Hematopoietic multipotent progenitor cell treated with erythropoietin and hydrocortisone succinate and interleukin-3 and kit ligand, for 17 days (in vitro differentiated cells): ENCODE measurements at regions not wholly inside any gene's neighbourhood (a gene's known extent, or its start where the extent isn't known, plus 50 kb on each side); places are given as distances from the start of the nearest gene placed in this dataset.
"Not testable (repeated sequence)": the region's sequence is repeated elsewhere in the genome, so short reads cannot be mapped to it uniquely, and the experiment has no call there.

Experiments used
- DNase-seq: peaks from one replicate; pipeline ENCODE4 v3.0.0-alpha.2; 2015; ENCODE audit warnings: low spot score

DNA sequence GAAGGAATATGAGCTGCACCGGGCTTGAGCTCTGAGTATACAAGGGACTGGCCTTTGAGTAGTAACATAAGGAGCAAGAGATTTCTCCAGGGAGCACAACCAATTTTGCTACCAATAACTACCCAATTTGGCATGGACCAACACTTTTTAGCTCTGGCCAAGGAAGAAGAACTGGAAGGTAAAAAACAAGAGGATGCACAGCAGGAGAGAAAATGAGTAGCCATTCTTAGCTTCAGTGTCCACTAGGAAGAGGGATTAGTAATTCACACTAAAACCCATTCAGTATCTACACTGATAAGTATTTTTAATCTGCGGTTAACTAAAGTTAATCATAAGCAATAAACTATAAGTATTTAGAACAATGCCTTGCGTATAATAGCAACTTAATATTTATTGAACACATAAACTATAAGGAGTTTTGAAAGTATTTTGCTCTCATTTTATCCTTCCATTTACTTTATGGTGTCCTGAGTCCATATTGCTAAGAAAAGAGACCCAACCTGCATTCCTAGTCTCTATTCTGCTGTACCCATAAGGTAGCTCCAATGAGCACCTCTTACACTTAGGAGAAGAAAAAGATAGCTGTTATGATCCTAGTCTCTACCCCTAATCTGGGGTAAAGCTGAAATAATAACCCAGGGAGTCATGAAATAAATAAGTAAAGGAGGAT lies 268.9 kb downstream of the IGSF11 start:
- no peak for DNase-seq

DNA sequence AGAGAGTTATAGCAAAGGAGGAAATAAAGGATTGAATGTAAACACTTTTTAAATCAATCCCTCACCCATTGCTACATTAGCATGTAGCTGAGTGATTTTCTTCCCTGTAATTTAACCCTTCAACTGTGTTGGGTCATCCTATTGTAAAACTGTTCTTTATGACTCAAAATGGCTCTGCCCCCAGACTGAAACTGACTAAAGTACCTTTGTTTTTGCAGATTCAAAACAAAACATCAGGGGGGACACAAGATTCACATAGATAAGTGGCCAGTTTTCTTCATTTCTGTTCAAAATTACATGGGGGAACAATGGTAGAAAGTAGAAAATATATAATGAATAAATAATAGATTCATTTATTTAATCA lies 268.4 kb downstream of the IGSF11 start:
- no peak for DNase-seq

DNA sequence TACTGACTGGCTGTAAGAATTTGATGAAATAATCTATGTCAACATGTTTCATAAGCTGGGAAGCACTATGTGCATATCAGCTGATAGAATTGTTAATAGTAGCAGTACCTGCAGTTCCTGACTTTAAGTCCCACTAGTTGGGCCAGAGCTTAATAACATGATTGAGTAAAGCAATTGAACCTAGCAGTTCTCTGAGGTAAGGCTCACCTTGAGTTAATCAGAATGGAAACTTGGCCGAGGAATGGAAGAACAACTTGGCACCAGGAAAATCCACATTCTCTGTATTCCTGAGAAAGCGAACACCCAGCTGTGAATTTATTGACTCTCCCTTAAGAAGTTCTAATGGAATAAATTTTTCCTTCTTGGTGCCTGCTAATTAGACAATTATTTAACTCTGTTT lies 262.6 kb downstream of the IGSF11 start:
- DNase-seq, result no peak

DNA sequence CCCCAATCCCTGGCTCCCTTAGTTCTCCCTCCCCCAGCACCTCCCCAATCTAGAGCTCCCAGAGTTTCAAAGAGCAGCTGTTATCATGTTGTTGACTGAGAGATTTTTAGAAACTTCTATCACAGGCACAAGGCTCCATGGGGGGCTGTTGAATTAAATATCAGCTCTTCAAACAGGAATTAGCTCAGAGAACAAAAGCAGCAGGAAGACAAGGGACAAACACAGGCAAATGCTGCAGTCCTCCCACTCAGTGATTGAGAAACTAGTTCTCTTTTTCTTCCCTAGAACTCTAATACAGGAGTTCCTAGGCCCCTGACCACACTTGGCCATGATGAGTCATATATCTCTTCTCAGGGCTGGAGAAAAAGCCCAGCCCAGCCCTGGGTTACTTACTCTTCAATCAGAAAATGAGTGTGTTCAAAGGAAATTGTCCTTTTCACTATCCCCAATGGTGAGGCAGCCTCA lies 262.1 kb downstream of the IGSF11 start:
- DNase-seq, result no peak

DNA sequence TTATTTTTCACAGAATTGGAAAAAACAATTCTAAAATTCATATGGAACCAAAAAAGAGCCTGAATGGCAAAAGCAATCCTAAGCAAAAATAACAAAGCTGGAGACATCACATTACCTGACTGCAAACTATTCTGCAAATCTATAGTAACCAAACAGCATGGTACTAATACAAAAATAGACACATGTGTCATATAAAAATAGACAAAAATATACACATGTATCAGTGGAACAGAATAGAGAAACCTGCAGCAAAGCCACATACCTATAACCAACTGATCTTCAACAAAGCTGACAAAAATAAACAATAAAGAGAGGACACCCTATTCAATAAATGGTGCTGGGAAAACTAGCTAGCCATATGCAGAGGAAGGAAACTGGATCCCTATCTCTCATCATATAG lies 259.6 kb downstream of the IGSF11 start:
- no peak for DNase-seq

DNA sequence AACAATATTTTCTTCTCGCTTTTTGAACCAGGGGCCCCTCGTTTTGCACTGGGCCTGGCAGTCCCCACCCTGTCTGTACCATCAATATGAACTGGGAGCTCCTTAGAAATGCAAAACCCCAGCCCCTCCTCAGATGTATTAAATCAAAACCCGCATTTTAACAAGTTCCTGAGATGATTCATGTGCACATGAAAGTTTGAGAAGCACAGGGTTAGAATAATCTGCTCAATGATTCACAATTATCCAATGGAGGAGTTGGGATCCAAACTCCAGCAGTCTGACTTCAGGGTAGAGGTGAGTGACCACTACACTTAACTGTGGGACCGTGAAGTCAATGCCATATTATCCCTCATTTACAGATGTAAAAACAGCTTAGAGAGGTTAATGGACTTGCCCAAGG lies 256.4 kb downstream of the IGSF11 start:
- DNase-seq, result no peak

DNA sequence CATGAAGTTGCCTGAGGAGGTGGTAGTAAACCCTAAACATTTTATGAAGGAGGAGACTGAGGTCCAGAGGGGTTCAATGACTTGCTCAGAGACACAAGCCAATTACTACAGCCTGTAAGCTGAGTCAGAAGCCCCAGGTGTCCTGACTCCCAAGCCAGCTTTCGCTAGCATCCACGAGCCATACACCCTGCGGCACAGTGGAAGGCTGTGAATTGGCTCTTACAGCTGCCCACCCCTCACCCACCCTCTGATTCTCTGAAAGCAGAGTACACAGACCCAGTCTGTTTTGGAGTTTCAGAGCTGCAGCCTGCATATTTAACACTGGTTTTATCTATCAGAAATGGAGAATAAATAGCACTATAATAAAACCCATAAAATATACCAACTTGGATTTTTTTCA lies 253.4 kb downstream of the IGSF11 start:
- DNase-seq, result no peak

DNA sequence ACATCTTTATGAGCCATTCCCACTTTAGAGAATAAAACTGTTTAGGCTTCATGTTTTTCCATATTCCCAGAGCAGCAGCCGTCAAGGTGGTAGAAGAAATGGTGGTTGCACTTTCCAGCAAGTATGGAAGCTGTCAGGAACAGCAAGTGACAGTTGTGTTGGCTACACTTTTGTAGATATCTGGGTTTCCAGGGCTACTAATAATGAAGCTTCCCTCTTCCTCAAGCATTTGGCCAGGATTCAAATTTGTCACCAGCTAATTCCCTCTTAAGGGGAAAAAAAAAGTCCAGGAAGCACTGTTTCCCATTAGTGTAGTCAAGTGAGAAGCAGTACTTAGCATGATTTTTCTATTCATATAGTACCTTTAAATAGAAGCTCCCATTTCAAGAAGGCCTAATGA lies 252.8 kb downstream of the IGSF11 start:
- DNase-seq, result no peak

DNA sequence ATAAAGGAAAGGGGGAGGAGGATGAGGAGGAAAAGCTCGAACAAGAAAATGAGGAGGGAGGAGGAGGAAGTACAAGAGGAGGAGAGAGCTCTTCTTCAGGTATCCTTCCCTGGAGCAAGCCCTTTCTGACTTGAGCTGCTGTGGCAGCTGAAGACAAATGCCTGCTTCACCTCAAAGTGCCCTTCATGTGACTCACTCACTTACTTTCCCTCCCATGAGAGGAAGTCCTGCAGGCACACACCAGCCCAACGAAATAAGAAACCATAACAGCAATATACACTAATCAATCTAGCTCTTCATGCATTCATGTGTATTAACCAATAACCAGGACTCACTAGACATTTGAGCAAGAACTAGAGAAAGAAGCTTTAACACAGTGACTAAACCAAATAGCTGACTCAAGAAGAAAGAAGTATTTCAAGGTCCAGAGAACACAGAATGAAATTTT lies 251.9 kb downstream of the IGSF11 start:
- no peak for DNase-seq

DNA sequence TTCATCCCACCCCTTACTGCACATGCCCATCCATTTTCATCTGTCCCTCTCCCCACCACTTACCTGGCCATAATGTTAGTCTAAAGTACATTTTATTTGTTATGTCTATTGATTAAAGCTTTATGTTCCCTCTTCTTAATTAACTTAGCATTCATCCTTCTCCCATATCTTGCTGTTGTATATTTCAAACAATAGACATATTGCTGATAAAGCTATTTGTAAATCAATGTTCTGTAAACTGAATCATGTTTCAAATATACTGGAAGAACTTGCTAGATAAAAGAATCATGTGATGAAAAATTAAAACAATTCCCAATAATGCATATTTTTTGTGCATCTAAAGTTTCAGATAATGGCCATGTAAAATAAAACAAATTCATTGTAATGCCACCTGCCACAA lies 249.2 kb downstream of the IGSF11 start:
- no peak for DNase-seq

DNA sequence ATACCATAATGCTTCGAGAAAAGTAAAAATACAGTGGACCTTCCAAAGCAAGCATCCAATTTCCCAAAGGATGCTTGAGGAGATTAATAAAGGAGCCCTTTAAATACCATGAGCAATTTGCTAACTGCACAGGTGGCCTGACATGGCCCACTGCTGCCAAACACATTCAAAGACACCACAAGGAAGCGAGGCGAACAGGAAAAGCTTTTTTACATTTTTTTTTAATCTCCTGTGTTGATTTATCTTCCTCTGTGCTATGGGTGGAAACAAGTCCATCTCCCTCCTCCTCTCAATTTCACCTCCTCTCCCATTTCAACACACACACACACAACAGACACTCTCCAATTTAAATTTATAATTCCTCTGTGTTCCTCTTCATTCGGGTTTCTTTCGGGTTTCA lies 243.4 kb downstream of the IGSF11 start:
- DNase-seq, result no peak

DNA sequence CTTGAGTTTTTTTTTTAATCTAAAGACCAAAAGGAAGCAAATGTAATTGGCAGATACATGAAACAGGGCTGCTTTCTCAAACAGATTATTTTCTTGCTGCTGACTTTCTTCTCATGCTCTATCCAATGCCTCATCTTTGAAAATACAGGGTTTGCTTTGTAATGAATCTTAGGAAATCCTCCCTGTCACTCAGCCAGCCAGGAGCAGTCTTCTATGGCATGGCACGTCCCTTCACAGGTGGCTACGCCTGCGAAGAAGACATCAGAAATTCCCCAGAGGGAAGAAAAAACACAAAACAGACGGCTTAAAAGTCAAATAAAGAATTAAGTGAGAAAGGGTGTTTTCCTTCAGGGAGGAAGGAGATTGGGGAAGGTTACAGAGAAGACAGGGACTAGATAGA lies 242.5 kb downstream of the IGSF11 start:
- no peak for DNase-seq

DNA sequence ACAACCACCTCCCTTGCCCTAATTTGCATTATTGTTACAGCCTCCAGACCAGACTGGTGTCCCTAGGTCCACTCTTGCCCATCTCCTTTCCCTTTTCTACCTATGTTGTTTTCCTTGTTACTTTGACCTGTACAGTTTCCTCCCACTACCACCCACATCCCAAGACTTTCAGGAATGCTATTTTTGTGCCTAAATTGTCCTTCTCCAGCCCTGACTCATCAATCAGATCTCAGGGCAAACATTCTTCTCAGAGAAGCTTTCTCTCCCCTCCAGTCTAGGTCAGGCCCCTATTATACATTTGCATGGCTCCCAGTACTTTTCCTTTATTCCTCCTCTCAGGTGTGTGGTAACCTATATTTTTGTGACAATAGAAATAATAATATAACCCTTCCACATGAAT lies 241.5 kb downstream of the IGSF11 start:
- no peak for DNase-seq

DNA sequence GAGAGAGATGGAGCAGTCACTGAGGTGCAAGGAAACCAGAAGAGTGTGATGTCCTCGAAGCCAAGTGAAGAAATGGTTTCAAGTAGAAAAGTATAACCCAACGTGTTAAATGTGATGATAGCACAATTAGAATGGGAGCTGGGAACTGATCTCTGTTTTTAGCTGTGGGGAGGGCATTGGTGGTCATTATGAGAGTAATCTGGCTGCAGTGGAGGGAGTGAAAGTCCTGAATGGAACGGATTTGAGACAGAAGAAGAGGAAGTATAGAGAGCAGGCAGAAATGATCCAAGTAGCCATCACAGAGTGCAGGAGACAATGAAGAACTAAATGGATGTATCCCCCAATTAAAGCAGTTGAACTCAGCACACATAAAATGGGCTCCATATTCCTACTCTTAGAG lies 235.3 kb downstream of the IGSF11 start:
- DNase-seq, result no peak

DNA sequence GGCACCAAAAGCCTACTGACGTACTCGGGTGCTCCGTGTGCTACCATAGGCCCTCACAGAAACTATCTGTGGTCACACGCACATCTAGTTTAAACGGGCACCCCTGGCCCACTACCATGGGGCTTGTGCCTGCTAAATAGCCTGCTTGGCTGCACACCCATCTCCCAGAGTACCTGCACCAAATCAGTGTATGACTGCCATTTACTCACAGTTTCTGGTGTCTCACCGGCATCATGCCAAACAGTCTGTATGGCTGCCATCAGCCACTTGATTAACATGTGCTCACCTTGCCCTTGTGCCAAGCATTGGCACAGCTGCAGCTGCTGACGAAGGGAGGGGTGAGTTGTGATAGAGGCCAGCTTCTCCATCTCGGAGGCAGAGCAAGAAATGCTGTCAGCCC lies 232.7 kb downstream of the IGSF11 start:
- no peak for DNase-seq

DNA sequence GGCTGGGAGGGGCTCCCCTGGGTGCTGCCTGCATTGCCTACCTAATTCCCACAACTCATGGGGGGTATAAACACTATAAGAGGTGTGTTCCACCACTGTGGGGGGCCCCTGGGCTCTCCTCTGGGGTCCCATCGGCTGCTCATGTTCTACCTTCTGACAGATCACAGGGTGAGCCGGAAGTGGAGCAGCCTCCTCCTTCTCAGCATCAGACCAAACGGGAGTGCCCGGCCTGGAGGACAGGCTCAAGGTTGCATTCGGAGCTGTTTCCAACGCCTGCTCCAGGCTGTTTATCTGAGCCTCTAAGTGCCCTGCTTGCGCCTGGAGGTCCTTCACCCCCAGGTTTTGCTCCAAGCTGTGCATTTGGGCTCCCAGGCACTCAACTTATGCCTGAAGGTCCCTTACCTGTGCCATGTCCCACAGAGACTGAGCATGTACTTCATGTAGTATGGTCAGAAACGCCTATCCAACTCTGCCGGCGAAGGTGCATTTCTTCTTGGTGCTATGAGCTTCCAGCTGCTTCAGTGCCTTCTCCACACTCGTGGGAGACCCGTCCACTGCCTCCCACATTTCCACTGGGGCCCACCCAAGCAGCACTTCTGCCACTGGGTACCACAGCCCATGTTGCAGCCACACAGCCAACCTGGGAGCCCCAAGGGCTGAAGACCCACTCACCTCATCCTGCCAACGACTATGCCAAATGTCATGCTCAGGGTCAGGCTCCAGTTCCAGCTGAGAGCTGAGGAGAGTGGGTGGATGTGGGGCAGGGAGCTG lies 232.1 kb downstream of the IGSF11 start:
- DNase-seq, result no peak

DNA sequence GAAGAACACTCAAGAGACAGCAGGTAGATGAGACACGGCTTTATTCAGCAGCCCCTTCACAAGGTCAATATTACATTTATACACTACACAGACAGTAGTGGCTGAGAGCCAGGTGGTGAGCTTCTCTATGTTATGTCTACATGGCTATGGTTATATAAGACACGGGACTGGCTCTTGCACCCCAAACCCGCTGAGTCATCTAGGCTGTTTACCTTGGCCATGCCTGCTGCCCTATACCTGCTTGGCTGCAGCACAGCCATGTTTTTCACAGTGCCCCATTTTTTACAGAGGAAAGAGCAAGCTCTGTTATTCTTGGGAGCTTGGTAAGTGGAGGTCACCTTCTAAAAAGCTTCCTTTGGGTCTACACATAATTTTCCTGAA lies 231.6 kb downstream of the IGSF11 start:
- no peak for DNase-seq

DNA sequence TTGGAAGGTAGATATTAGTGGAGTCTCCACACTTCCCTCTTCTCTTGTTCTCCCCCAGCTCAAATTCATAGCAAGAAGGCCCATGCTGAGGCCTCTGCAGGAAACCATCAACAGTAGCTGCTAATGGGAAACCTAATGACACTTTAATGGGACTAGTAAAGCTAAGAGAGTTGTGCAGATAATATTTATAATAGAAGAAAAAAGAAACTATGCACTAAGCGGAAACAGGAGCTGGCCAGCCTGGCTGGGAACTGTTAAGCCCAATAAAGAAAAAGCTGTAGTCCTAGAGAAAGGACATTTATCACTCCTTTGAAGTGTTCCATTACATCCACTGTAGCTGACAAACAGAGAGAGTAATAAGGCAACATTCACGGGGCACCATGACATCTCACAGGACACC lies 229.6 kb downstream of the IGSF11 start:
- DNase-seq, result no peak

DNA sequence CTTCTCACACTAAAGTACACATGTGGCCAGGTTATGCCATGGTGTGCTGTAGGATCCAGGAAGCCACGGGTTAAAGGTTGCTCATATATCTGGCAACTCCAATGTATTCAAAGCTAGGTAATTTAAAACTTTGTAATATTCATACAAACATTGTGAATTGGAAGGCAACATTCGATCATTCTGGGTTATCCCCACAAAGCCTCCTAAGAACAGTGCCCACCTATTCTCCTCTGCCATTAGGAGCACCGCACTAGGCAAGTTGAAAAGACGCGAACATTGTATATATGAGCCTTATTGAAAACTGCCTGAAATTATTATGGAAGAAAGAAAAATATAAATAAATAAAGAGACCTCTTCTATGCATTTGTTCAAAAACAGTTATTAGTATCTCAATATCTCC lies 228.2 kb downstream of the IGSF11 start:
- no peak for DNase-seq

DNA sequence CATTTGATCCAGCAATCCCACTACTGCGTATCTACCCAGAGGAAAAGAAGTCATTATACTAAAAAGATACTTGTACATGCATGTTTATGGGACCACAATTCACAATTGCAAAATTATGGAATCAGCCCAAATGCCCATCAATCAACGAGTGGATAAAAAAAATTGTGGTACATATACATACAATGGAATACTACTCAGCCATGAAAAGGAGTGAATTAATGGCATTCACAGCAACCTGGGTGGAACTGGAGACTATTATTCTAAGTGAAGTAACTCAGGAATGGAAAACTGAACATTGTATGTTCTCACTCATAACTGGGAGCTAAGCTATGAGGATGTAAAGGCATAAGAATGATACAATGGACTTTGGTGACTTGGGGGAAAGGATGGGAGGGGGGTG lies 227.3 kb downstream of the IGSF11 start:
- not testable (repeated sequence) for DNase-seq

DNA sequence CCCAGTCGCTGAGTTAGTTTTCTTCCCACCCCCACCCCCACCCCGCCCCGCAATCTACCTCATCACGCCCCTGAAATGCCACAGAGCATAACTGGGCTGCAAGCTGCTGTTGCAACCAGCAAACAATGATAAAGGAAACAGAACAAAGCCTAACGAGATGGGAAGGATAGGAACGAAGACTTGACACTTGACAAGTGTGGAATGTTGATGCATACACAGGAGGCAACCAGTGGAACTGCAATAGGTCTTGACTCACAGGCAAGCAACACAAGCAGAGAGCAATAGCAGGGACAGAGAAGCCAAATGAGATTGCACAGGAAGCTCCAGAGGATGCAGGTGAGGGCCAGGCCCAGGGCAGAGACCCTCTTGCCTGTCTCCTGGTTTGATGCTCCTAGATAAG lies 225.9 kb downstream of the IGSF11 start:
- DNase-seq, result no peak

DNA sequence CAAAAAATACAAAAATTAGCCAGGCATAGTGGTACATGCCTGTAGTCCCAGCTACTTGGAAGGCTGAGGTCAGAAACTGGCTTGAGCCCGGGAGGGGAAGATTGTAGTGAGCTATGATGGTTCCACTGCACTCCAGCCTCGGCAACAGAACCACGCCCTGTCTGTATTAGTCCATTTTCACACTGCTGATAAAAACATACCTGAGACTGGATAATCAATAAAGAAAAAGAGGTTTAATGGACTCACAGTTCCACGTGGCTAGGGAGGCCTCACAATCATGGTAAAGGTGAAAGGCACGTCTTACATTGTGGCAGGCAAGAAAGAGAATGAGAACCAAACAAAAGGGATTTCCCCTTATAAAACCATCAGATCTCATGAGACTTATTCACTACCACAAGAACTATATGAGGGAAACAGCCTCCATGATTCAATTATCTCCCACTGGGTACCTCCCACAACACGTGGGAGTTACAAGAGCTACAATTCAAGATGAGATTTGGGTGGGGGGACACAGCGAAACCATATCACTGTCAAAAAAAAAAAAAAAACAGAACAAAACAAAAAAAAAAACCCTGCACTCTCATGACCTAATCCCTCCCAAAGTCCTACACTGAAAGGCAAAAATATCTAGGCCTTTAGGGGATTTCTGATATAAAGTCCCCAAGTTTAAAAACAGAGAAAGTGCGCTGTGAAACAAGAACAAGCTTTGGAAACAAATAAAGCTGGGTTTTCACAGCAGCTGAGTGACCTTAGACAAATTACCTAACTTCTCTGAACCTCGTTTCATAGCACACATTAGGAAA lies 224.7 kb downstream of the IGSF11 start:
- DNase-seq, result no peak

DNA sequence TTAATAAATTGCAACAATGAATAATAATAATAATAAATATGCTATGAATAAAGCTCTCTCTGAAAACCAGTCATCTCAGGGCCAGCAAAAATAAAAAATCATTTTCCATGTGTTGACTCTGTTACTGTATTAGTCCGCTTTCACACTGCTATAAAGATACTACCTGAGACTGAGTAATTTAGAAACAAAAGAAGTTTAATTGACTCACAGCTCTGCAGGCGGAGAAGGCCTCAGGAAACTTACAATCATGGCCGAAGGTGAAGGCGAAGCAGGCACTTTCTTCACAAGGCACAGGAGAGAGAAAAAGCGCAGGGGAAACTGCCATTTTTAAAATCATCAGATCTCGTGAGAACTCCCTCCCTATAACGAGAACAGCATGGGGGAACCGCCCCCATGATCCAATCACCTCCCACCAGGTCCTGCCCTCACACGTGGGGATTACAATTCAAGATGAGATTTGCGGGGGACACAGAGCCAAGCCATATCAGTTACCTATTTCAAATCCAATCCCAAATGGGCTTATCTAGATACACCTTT lies 224.1 kb downstream of the IGSF11 start:
- DNase-seq, result no peak
